Aorta (tissue), 5 donors: ENCODE measurements at regions not wholly inside any gene's neighbourhood (a gene's known extent, or its start where the extent isn't known, plus 50 kb on each side); places are given as distances from the start of the nearest gene placed in this dataset.
"Not testable (repeated sequence)": the region's sequence is repeated elsewhere in the genome, so short reads cannot be mapped to it uniquely, and the experiment has no call there.

ENCODE experiments used
- ATAC-seq: fragments of 200-7000 bp; cut with Tn5 transposase; one replicate; pipeline ENCODE4 v1.9.1; 2022; ENCODE audit warnings: moderate library complexity; ENCODE audit not compliant: low FRiP score
- DNase-seq, 2 donors: peaks; one replicate each; pipeline ENCODE4 v3.0.0-alpha.2; 2020
- H3K27ac ChIP-seq, 2 donors: one replicate each; pipeline ENCODE4 v1.5.1; 2013; ENCODE audit warnings: low read length in 2 of 2, mild to moderate bottlenecking in 2 of 2, moderate library complexity in 2 of 2, control low read depth in 1 of 2, inconsistent platforms in 1 of 2, low read depth in 1 of 2
- H3K27me3 ChIP-seq, 2 donors: one replicate each; pipeline ENCODE4 v1.6.1; 2013; ENCODE audit warnings: control low read depth in 1 of 2, low read length in 1 of 2, mild to moderate bottlenecking in 1 of 2, moderate library complexity in 1 of 2; ENCODE audit not compliant: insufficient read depth in 2 of 2, control insufficient read depth in 1 of 2
- H3K36me3 ChIP-seq, 2 donors: one replicate each; pipeline ENCODE4 v1.6.1; 2013; ENCODE audit warnings: control low read depth in 1 of 2, low read length in 1 of 2, mild to moderate bottlenecking in 1 of 2; ENCODE audit not compliant: insufficient read depth in 2 of 2, control insufficient read depth in 1 of 2
- H3K4me1 ChIP-seq, 2 donors: one replicate each; pipeline ENCODE4 v1.6.1; 2013; ENCODE audit warnings: low read length in 2 of 2, control low read depth in 1 of 2, mild to moderate bottlenecking in 1 of 2, moderate library complexity in 1 of 2; ENCODE audit not compliant: insufficient read depth in 2 of 2, control insufficient read depth in 1 of 2
- H3K4me3 ChIP-seq, 2 donors: one replicate each; pipeline ENCODE4 v1.5.1; 2013; ENCODE audit warnings: low read length in 2 of 2, control low read depth in 1 of 2, mild to moderate bottlenecking in 1 of 2
- H3K9me3 ChIP-seq: one replicate; pipeline ENCODE4 v1.6.1; 2013; ENCODE audit warnings: mild to moderate bottlenecking, low read length; ENCODE audit not compliant: control insufficient read depth
- WGBS, 2 donors: extraction: QIAGEN DNeasy Blood & Tissue Kit; methylation state at CpG; one replicate each; pipeline ENCODE4 v1.1.7; 2013; 5-methylcytosine and 5-hydroxymethylcytosine counted together
- intact Hi-C, 2 donors: fragments of 100-400 bp; cut with DNase I; formaldehyde crosslinking; loops; one replicate each; pipeline versions ENCODE4 v1.14.2 to v1.15.0; 2022
- donor health status: healthy with polysubstance abuse.
- donor health status: Bipolar disorder and iron deficiency.
- donor health status: DM: no; HTN: no; CAD: no.
- donor health status: DM: no; HTN: no; CAD: no.
- donor health status: DM: yes; HTN: yes; CAD: no.

- ATAC-seq, H3K4me1 ChIP-seq, H3K27me3 ChIP-seq, DNase-seq, intact Hi-C loops, H3K36me3 ChIP-seq, H3K9me3 ChIP-seq, H3K27ac ChIP-seq, H3K4me3 ChIP-seq: not testable (repeated sequence)
- 93 to 94% methylated on average over 3 of the region's 3 CpGs for WGBS, 2 donors
Measured at GRCh38 chr5:101283938-101284337, 380.9 kb upstream of the ST8SIA4 start.

GRCh38 chr5:101278917-101279316 is 375.8 kb upstream of the ST8SIA4 start:
- no peak overlapping the region for H3K4me3 ChIP-seq
- H3K27me3 ChIP-seq = no peaks in the 10 kb centered on the region
- ATAC-seq = no peak
- H3K4me1 ChIP-seq = no peaks in the 10 kb centered on the region
- no peaks in the 10 kb centered on the region for H3K9me3 ChIP-seq
- H3K36me3 ChIP-seq = no peaks in the 10 kb centered on the region
- 83 to 90% methylated on average over 2 of the region's 2 CpGs for WGBS, 2 donors
- intact Hi-C loops = no loop called here
- H3K27ac ChIP-seq = no peak overlapping the region
- no peak for DNase-seq

GRCh38 chr5:101278011-101278687 is 375.1 kb upstream of the ST8SIA4 start:
- 78 to 83% methylated on average over 5 of the region's 5 CpGs for whole genome bisulfite sequencing, 2 donors
- no peak overlapping the region for H3K4me3 ChIP-seq
- DNase-seq (no peak), ATAC-seq (no peak)
- no peak overlapping the region for H3K27ac ChIP-seq
- H3K27me3 ChIP-seq = no peaks in the 10 kb centered on the region
- H3K4me1 ChIP-seq = no peaks in the 10 kb centered on the region
- intact Hi-C loops = no loop called here
- H3K9me3 ChIP-seq = no peaks in the 10 kb centered on the region
- no peaks in the 10 kb centered on the region for H3K36me3 ChIP-seq

GRCh38 chr5:101271945-101272344 is 368.9 kb upstream of the ST8SIA4 start:
- H3K9me3 ChIP-seq = no peaks in the 10 kb centered on the region
- intact Hi-C loops = no loop called here
- ATAC-seq (no peak), DNase-seq (no peak)
- 57 to 64% methylated on average over 2 of the region's 2 CpGs for WGBS, 2 donors
- no peaks in the 10 kb centered on the region for H3K4me1 ChIP-seq
- no peaks in the 10 kb centered on the region for H3K36me3 ChIP-seq
- H3K27me3 ChIP-seq = no peaks in the 10 kb centered on the region
- no peak overlapping the region for H3K4me3 ChIP-seq
- no peak overlapping the region for H3K27ac ChIP-seq

GRCh38 chr5:101271416-101271815 is 368.3 kb upstream of the ST8SIA4 start:
- no peaks in the 10 kb centered on the region for H3K9me3 ChIP-seq
- H3K4me3 ChIP-seq = no peak overlapping the region
- no peaks in the 10 kb centered on the region for H3K36me3 ChIP-seq
- H3K4me1 ChIP-seq = no peaks in the 10 kb centered on the region
- WGBS, 2 donors = 74% methylated on average over 2 of the region's 2 CpGs
- no peaks in the 10 kb centered on the region for H3K27me3 ChIP-seq
- intact Hi-C loops = no loop called here
- no peak overlapping the region for H3K27ac ChIP-seq
- DNase-seq (no peak), ATAC-seq (peak; percentile 52)

- 82 to 84% methylated on average over 9 of the region's 9 CpGs for WGBS, 2 donors
- no peak for ATAC-seq
- intact Hi-C loops = no loop called here
Measured at GRCh38 chr5:101260857-101261256, 357.8 kb upstream of the ST8SIA4 start.

GRCh38 chr5:101253096-101253495 is 350.0 kb upstream of the ST8SIA4 start:
- WGBS, 2 donors = 70 to 77% methylated on average over 4 of the region's 4 CpGs

More at GRCh38 chr5:101260857-101261256, 357.8 kb upstream of the ST8SIA4 start:
- Histone ChIP-seq H3K27ac (no peak overlapping the region), H3K9me3 (peaks cover 1% of the 10 kb centered on the region), H3K4me3 (no peak overlapping the region), H3K36me3 (no peaks in the 10 kb centered on the region), H3K4me1 (no peaks in the 10 kb centered on the region), H3K27me3 (no peaks in the 10 kb centered on the region)
- DNase-seq = no peak

GRCh38 chr5:101244621-101245020 is 341.5 kb upstream of the ST8SIA4 start:
- intact Hi-C loops = no loop called here
- ATAC-seq (no peak), DNase-seq (no peak)
- Histone ChIP-seq H3K4me1 (no peaks in the 10 kb centered on the region), H3K36me3 (no peaks in the 10 kb centered on the region), H3K27me3 (no peaks in the 10 kb centered on the region), H3K4me3 (no peak overlapping the region), H3K9me3 (peaks cover 1% of the 10 kb centered on the region), H3K27ac (no peak overlapping the region)
- 69 to 73% methylated on average over 1 of the region's 1 CpG for WGBS, 2 donors

More at GRCh38 chr5:101253096-101253495, 350.0 kb upstream of the ST8SIA4 start:
- no peak overlapping the region for H3K27ac ChIP-seq
- DNase-seq = no peak
- no peaks in the 10 kb centered on the region for H3K4me1 ChIP-seq
- no peaks in the 10 kb centered on the region for H3K9me3 ChIP-seq
- H3K36me3 ChIP-seq = no peaks in the 10 kb centered on the region
- intact Hi-C loops = no loop called here
- no peak overlapping the region for H3K4me3 ChIP-seq
- H3K27me3 ChIP-seq = no peaks in the 10 kb centered on the region
- no peak for ATAC-seq

- WGBS, 2 donors = 70 to 72% methylated on average over 10 of the region's 10 CpGs
- Histone ChIP-seq H3K4me1 (no peaks in the 10 kb centered on the region), H3K27ac (no peak overlapping the region), H3K4me3 (no peak overlapping the region), H3K36me3 (no peaks in the 10 kb centered on the region), H3K9me3 (no peaks in the 10 kb centered on the region), H3K27me3 (no peaks in the 10 kb centered on the region)
- ATAC-seq = no peak
- intact Hi-C loops = no loop called here
- no peak for DNase-seq
Measured at GRCh38 chr5:101212942-101213514, 309.9 kb upstream of the ST8SIA4 start.
